ENCODE measurements at regions not wholly inside any gene's neighbourhood (a gene's known extent, or its start where the extent isn't known, plus 50 kb on each side); places are given as distances from the start of the nearest gene placed in this dataset.
"Not testable (repeated sequence)": the region's sequence is repeated elsewhere in the genome, so short reads cannot be mapped to it uniquely, and the experiment has no call there.

- TF ChIP-seq POLR2A, CTCF (IDR thresholded peaks at IDR 0.05): not testable (repeated sequence)
Observed at GRCh38 chr22:44643526-44644101, 58.4 kb upstream of the PRR5 start.

Data from Peyer's patch (tissue), 4 donors.